ENCODE measurements at regions not wholly inside any gene's neighbourhood (a gene's known extent, or its start where the extent isn't known, plus 50 kb on each side); places are given as distances from the start of the nearest gene placed in this dataset.
"Not testable (repeated sequence)": the region's sequence is repeated elsewhere in the genome, so short reads cannot be mapped to it uniquely, and the experiment has no call there.

GRCh38 chrX:127457161-127457560 is 595.0 kb downstream of the ACTRT1 start:
- DNase-seq (ENCODE audit: low read depth) = peak; percentile 51

- DNase-seq (ENCODE audit: low read depth) = peak; percentile 58
Observed at GRCh38 chrX:127439676-127440075, 612.5 kb downstream of the ACTRT1 start.

GRCh38 chrX:127405946-127406345 is 586.4 kb downstream of the PRR32 start:
- DNase-seq (ENCODE audit: low read depth) = no peak

- no peak for DNase-seq (ENCODE audit: low read depth)
Observed at GRCh38 chrX:127404161-127404560, 584.6 kb downstream of the PRR32 start.

- not testable (repeated sequence) for DNase-seq (ENCODE audit: low read depth)
Observed at GRCh38 chrX:127400231-127400630, 580.7 kb downstream of the PRR32 start.

GRCh38 chrX:127390316-127390715 is 570.8 kb downstream of the PRR32 start:
- no peak for DNase-seq (ENCODE audit: low read depth)

- DNase-seq (ENCODE audit: low read depth) = no peak
Observed at GRCh38 chrX:127389900-127390299, 570.4 kb downstream of the PRR32 start.
